ENCODE measurements at regions not wholly inside any gene's neighbourhood (a gene's known extent, or its start where the extent isn't known, plus 50 kb on each side); places are given as distances from the start of the nearest gene placed in this dataset.
"Not testable (repeated sequence)": the region's sequence is repeated elsewhere in the genome, so short reads cannot be mapped to it uniquely, and the experiment has no call there.

- DNase-seq (ENCODE audit: low read depth, low spot score), result no peak
Measured at GRCh38 chr20:40926928-40927327, 101.7 kb upstream of the TOP1 start.

- DNase-seq (ENCODE audit: low read depth, low spot score), result no peak
Measured at GRCh38 chr20:40930561-40930960, 98.1 kb upstream of the TOP1 start.

- DNase-seq (ENCODE audit: low read depth, low spot score), result no peak
Measured at GRCh38 chr20:40931410-40932044, 97.1 kb upstream of the TOP1 start.

GRCh38 chr20:40932436-40932835 is 96.2 kb upstream of the TOP1 start:
- no peak for DNase-seq (ENCODE audit: low read depth, low spot score)

GRCh38 chr20:40933758-40934157 is 94.9 kb upstream of the TOP1 start:
- no peak for DNase-seq (ENCODE audit: low read depth, low spot score)

- DNase-seq (ENCODE audit: low read depth, low spot score), result no peak
Measured at GRCh38 chr20:40938020-40938419, 90.6 kb upstream of the TOP1 start.

GRCh38 chr20:40939667-40940066 is 89.0 kb upstream of the TOP1 start:
- DNase-seq (ENCODE audit: low read depth, low spot score), result no peak

- no peak for DNase-seq (ENCODE audit: low read depth, low spot score)
Measured at GRCh38 chr20:40941133-40941610, 87.5 kb upstream of the TOP1 start.

GRCh38 chr20:40942006-40942405 is 86.6 kb upstream of the TOP1 start:
- no peak for DNase-seq (ENCODE audit: low read depth, low spot score)

- no peak for DNase-seq (ENCODE audit: low read depth, low spot score)
Measured at GRCh38 chr20:40942775-40943174, 85.8 kb upstream of the TOP1 start.

- DNase-seq (ENCODE audit: low read depth, low spot score), result no peak
Measured at GRCh38 chr20:40943591-40943990, 85.0 kb upstream of the TOP1 start.

GRCh38 chr20:40945189-40945588 is 83.4 kb upstream of the TOP1 start:
- DNase-seq (ENCODE audit: low read depth, low spot score), result no peak

- peak; percentile 13 for DNase-seq (ENCODE audit: low read depth, low spot score)
Measured at GRCh38 chr20:40945754-40946450, 82.7 kb upstream of the TOP1 start.

- no peak for DNase-seq (ENCODE audit: low read depth, low spot score)
Measured at GRCh38 chr20:40946451-40946850, 82.2 kb upstream of the TOP1 start.

GRCh38 chr20:40948465-40949267 is 80.0 kb upstream of the TOP1 start:
- DNase-seq (ENCODE audit: low read depth, low spot score), result no peak

- no peak for DNase-seq (ENCODE audit: low read depth, low spot score)
Measured at GRCh38 chr20:40949346-40949745, 79.3 kb upstream of the TOP1 start.

- no peak for DNase-seq (ENCODE audit: low read depth, low spot score)
Measured at GRCh38 chr20:40952136-40952535, 76.5 kb upstream of the TOP1 start.

- no peak for DNase-seq (ENCODE audit: low read depth, low spot score)
Measured at GRCh38 chr20:40953416-40953815, 75.2 kb upstream of the TOP1 start.

GRCh38 chr20:40953856-40954255 is 74.8 kb upstream of the TOP1 start:
- no peak for DNase-seq (ENCODE audit: low read depth, low spot score)

- no peak for DNase-seq (ENCODE audit: low read depth, low spot score)
Measured at GRCh38 chr20:40954521-40955165, 74.0 kb upstream of the TOP1 start.

- no peak for DNase-seq (ENCODE audit: low read depth, low spot score)
Measured at GRCh38 chr20:40955326-40955725, 73.3 kb upstream of the TOP1 start.

- DNase-seq (ENCODE audit: low read depth, low spot score), result not testable (repeated sequence)
Measured at GRCh38 chr20:40955826-40956225, 72.8 kb upstream of the TOP1 start.
